NCI-H1092 treated with DMSO at 0.1 percent for 48 hours (cell line): ENCODE measurements at regions not wholly inside any gene's neighbourhood (a gene's known extent, or its start where the extent isn't known, plus 50 kb on each side); places are given as distances from the start of the nearest gene placed in this dataset.
"Not testable (repeated sequence)": the region's sequence is repeated elsewhere in the genome, so short reads cannot be mapped to it uniquely, and the experiment has no call there.

Experiments used
- DNase-seq: peaks from one replicate; lab custom pipeline; 2025; lab: John Stamatoyannopoulos, UW

GRCh38 chr7:149633976-149634945 lies 136.7 kb upstream of the ZNF746 start:
- no peak for DNase-seq

GRCh38 chr7:149628361-149629149 lies 130.9 kb upstream of the ZNF746 start:
- DNase-seq, result not testable (repeated sequence)

- DNase-seq, result no peak
Observed at GRCh38 chr7:149627911-149628310, 130.3 kb upstream of the ZNF746 start.

- DNase-seq, result no peak
Observed at GRCh38 chr7:149626972-149627371, 129.4 kb upstream of the ZNF746 start.

GRCh38 chr7:149625947-149626392 lies 128.4 kb upstream of the ZNF746 start:
- no peak for DNase-seq

- peak; percentile 62 for DNase-seq
Observed at GRCh38 chr7:149625340-149625946, 127.8 kb upstream of the ZNF746 start.

- DNase-seq, result peak; percentile 88
Observed at GRCh38 chr7:149624419-149625339, 127.1 kb upstream of the ZNF746 start.

- no peak for DNase-seq
Observed at GRCh38 chr7:149624006-149624405, 126.4 kb upstream of the ZNF746 start.

- not testable (repeated sequence) for DNase-seq
Observed at GRCh38 chr7:149623262-149623997, 125.8 kb upstream of the ZNF746 start.

- no peak for DNase-seq
Observed at GRCh38 chr7:149622444-149623210, 125.0 kb upstream of the ZNF746 start.

GRCh38 chr7:149621776-149622175 lies 124.2 kb upstream of the ZNF746 start:
- no peak for DNase-seq

- DNase-seq, result no peak
Observed at GRCh38 chr7:149620961-149621360, 123.4 kb upstream of the ZNF746 start.

- DNase-seq, result no peak
Observed at GRCh38 chr7:149616898-149617297, 119.3 kb upstream of the ZNF746 start.

- DNase-seq, result no peak
Observed at GRCh38 chr7:149615690-149616270, 118.2 kb upstream of the ZNF746 start.

- DNase-seq, result no peak
Observed at GRCh38 chr7:149610441-149611011, 112.9 kb upstream of the ZNF746 start.

GRCh38 chr7:149608168-149608567 lies 110.6 kb upstream of the ZNF746 start:
- DNase-seq, result no peak

GRCh38 chr7:149607683-149608082 lies 110.1 kb upstream of the ZNF746 start:
- DNase-seq, result no peak

GRCh38 chr7:149606826-149607225 lies 109.2 kb upstream of the ZNF746 start:
- DNase-seq, result no peak

GRCh38 chr7:149605696-149606095 lies 108.1 kb upstream of the ZNF746 start:
- no peak for DNase-seq
